ENCODE measurements at regions not wholly inside any gene's neighbourhood (a gene's known extent, or its start where the extent isn't known, plus 50 kb on each side); places are given as distances from the start of the nearest gene placed in this dataset.

DNA sequence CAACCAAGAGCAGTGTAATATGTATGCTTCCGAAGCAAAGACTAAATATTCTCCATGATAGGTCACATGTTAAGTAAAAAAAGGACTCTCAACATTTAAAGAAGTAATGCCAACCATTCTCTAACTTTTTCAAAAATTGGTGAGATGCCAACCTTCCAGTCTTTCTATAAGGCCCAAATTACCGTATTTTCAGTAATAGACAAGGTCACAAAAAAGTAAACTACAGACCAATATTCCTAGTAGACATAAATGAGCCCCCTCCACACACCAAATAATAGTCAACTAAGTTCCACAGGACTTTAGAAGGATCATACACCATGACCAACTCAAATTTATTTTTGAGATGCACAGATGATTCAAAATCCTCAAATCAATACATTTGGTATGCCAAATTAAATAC, 867.4 kb downstream of the TMEM121 start:
- no peak overlapping the region for H3K27ac Mint-ChIP-seq
- intact Hi-C loops (cut with micrococcal nuclease): no loop called here

DNA sequence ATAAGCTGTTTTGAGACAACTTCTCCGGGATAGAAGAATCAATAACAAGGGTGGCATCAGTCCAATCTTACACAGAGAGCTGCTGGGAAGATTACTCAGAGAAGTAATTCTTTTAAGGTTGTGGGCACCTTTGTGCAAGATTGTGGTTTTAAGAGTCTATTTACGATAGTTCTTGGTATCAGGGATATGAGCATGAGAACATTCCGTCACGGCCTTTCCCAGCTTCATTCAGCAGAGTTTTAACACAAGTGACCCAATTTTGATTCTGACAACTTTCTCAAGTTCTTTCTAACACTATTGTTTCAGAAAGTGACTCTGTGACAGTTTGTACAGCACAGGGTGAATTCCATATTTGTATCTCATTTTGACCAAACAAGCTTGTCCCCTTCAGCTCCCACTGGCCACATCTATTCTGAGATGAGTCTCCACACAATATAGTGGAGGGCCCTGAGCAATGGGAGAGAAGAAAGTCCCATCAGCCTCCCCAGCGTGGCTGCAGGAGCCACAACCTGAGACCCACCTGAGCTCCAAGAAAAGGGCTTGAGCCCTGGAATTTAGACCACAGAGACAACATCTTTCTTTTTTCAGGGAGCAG, 869.2 kb downstream of the TMEM121 start:
- CTCF ChIA-PET: no interaction called here
- no peaks in the 10 kb centered on the region for H3K36me3 ChIP-seq (replicated peaks in 1 of 2; ENCODE audit: control extremely low read depth in 1 of 2, control insufficient read depth in 1 of 2, extremely low read depth in 1 of 2, insufficient read depth in 2 of 2, low read length in 1 of 2)
- POLR2A ChIA-PET: no interaction called here
- ATAC-seq (ENCODE audit: low read depth): no peak
- H3K4me2 ChIP-seq (replicated peaks; ENCODE audit: low read depth, low read length, poor library complexity, severe bottlenecking): no peak overlapping the region
- peaks cover 0 to 3% (median 0%) of the 10 kb centered on the region in 4 experiments for H3K27me3 ChIP-seq (replicated peaks in 1 of 4; ENCODE audit: control extremely low read depth in 1 of 4, control insufficient read depth in 3 of 4, insufficient read depth in 4 of 4, low read length in 3 of 4)
- H2AFZ ChIP-seq (ENCODE audit: insufficient read depth, low read depth, low read length, poor library complexity, severe bottlenecking): no peak overlapping the region
- H3K9ac ChIP-seq (ENCODE audit: low read length): no peak overlapping the region
- no peaks in the 10 kb centered on the region for H3K4me1 Mint-ChIP-seq
- H3K9me3 ChIP-seq (ENCODE audit: control extremely low read depth in 1 of 3, control insufficient read depth in 2 of 3, insufficient read depth in 1 of 3, low read length in 2 of 3): no peaks in the 10 kb centered on the region
- no peak overlapping the region for H3K27ac Mint-ChIP-seq
- WGBS (ENCODE audit: insufficient coverage): 93% methylated on average over 2 of the region's 5 CpGs
- H3K4me3 Mint-ChIP-seq: no peak overlapping the region
- H3K4me1 ChIP-seq (ENCODE audit: control insufficient read depth in 2 of 2, insufficient read depth in 2 of 2, low read length in 2 of 2): no peaks in the 10 kb centered on the region
- H3K27ac ChIP-seq (ENCODE audit: low read length in 2 of 2): no peak overlapping the region
- intact Hi-C loops (cut with micrococcal nuclease): no loop called here
- no peaks in the 10 kb centered on the region for H3K9me3 Mint-ChIP-seq (ENCODE audit: insufficient read depth)
- no peaks in the 10 kb centered on the region for H3K79me2 ChIP-seq (ENCODE audit: control insufficient read depth, insufficient read depth, low read length)
- no peak for DNase-seq
- TF ChIP-seq, protein P1, sequence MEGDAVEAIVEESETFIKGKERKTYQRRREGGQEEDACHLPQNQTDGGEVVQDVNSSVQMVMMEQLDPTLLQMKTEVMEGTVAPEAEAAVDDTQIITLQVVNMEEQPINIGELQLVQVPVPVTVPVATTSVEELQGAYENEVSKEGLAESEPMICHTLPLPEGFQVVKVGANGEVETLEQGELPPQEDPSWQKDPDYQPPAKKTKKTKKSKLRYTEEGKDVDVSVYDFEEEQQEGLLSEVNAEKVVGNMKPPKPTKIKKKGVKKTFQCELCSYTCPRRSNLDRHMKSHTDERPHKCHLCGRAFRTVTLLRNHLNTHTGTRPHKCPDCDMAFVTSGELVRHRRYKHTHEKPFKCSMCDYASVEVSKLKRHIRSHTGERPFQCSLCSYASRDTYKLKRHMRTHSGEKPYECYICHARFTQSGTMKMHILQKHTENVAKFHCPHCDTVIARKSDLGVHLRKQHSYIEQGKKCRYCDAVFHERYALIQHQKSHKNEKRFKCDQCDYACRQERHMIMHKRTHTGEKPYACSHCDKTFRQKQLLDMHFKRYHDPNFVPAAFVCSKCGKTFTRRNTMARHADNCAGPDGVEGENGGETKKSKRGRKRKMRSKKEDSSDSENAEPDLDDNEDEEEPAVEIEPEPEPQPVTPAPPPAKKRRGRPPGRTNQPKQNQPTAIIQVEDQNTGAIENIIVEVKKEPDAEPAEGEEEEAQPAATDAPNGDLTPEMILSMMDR (IDR thresholded peaks at IDR 0.05): no peak
- TF ChIP-seq EZH2 (IDR thresholded peaks at IDR 0.05; ENCODE audit: borderline replicate concordance, insufficient read depth, low read depth, low read length, poor library complexity, severe bottlenecking): no peak
- no peak overlapping the region for H3K4me3 ChIP-seq (ENCODE audit: control extremely low read depth in 1 of 5, extremely low read depth in 1 of 5, insufficient read depth in 1 of 5, low read depth in 2 of 5, low read length in 4 of 5)
- peaks cover 25% of the 10 kb centered on the region for H3K27me3 Mint-ChIP-seq
- H4K20me1 ChIP-seq (ENCODE audit: control insufficient read depth, insufficient read depth, low read length, poor library complexity, severe bottlenecking): no peaks in the 10 kb centered on the region

More for the DNA sequence above, 867.4 kb downstream of the TMEM121 start:
- H3K27me3 Mint-ChIP-seq: peaks cover 31% of the 10 kb centered on the region
- no peaks in the 10 kb centered on the region for H3K79me2 ChIP-seq (ENCODE audit: control insufficient read depth, insufficient read depth, low read length)
- DNase-seq (no peak), ATAC-seq (ENCODE audit: low read depth) (no peak)
- H2AFZ ChIP-seq (ENCODE audit: insufficient read depth, low read depth, low read length, poor library complexity, severe bottlenecking): no peak overlapping the region
- no peak overlapping the region for H3K27ac ChIP-seq (ENCODE audit: low read length in 2 of 2)
- H4K20me1 ChIP-seq (ENCODE audit: control insufficient read depth, insufficient read depth, low read length, poor library complexity, severe bottlenecking): no peaks in the 10 kb centered on the region
- H3K4me1 ChIP-seq (ENCODE audit: control insufficient read depth in 2 of 2, insufficient read depth in 2 of 2, low read length in 2 of 2): no peaks in the 10 kb centered on the region
- no peaks in the 10 kb centered on the region for H3K9me3 ChIP-seq (ENCODE audit: control extremely low read depth in 1 of 3, control insufficient read depth in 2 of 3, insufficient read depth in 1 of 3, low read length in 2 of 3)
- H3K9ac ChIP-seq (ENCODE audit: low read length): no peak overlapping the region
- no peak overlapping the region for H3K4me3 ChIP-seq (ENCODE audit: control extremely low read depth in 1 of 5, extremely low read depth in 1 of 5, insufficient read depth in 1 of 5, low read depth in 2 of 5, low read length in 4 of 5)
- H3K4me1 Mint-ChIP-seq: no peaks in the 10 kb centered on the region
- H3K4me3 Mint-ChIP-seq: no peak overlapping the region
- H3K27me3 ChIP-seq (replicated peaks in 1 of 4; ENCODE audit: control extremely low read depth in 1 of 4, control insufficient read depth in 3 of 4, insufficient read depth in 4 of 4, low read length in 3 of 4): peaks cover 0 to 13% (median 0%) of the 10 kb centered on the region in 4 experiments
- ChIA-PET POLR2A (no interaction called here), CTCF (interaction anchor here (1.6 kb wide), 1 partner anchor 26 kb away, joined by 3 read pairs; no protein-coding TSS in a partner anchor)
- H3K4me2 ChIP-seq (replicated peaks; ENCODE audit: low read depth, low read length, poor library complexity, severe bottlenecking): no peak overlapping the region
- no peaks in the 10 kb centered on the region for H3K9me3 Mint-ChIP-seq (ENCODE audit: insufficient read depth)
- no peaks in the 10 kb centered on the region for H3K36me3 ChIP-seq (replicated peaks in 1 of 2; ENCODE audit: control extremely low read depth in 1 of 2, control insufficient read depth in 1 of 2, extremely low read depth in 1 of 2, insufficient read depth in 2 of 2, low read length in 1 of 2)
- no peak for TF ChIP-seq EZH2 (IDR thresholded peaks at IDR 0.05; ENCODE audit: borderline replicate concordance, insufficient read depth, low read depth, low read length, poor library complexity, severe bottlenecking)
- TF ChIP-seq, protein P1 (IDR thresholded peaks at IDR 0.05): no peak
- 100% methylated on average over 1 of the region's 2 CpGs for WGBS (ENCODE audit: insufficient coverage)
